HCT116 (cell line): ENCODE measurements at regions not wholly inside any gene's neighbourhood (a gene's known extent, or its start where the extent isn't known, plus 50 kb on each side); places are given as distances from the start of the nearest gene placed in this dataset.

Experiments used
- ATAC-seq: fragments of 200-7000 bp; cut with Tn5 transposase; 2 replicates; pipeline ENCODE4 v1.9.1; 2020; ENCODE audit warnings: mild to moderate bottlenecking, moderate library complexity
- BruUV-seq: library from RNA; stranded (reverse); fragments of 400-500 nt; replicated peaks from 2 replicates; lab custom pipeline; 2021; lab: Mats Ljungman, UMichigan
- CTCF ChIA-PET: fragments of 300-600 bp; sonication (Branson Sonifier 250); formaldehyde crosslinking; loops from one replicate; lab custom pipeline; 2021; ENCODE audit warnings: antibody characterized with exemption; lab: Charles Lee
- POLR2A ChIA-PET: fragments of 300-600, 350-600 bp; sonication (Branson Sonifier 250); formaldehyde crosslinking; loops from one replicate; lab custom pipeline; 2021; ENCODE audit warnings: antibody characterized with exemption; lab: Charles Lee
- RAD21 ChIA-PET, 2 experiments: fragments of 300-600 bp; sonication (Branson Sonifier 250); formaldehyde crosslinking; loops; one replicate each; lab custom pipeline; 2023; ENCODE audit warnings: low total read pairs in 2 of 2; ENCODE audit not compliant: uncharacterized antibody in 2 of 2, unreplicated experiment in 2 of 2, low non-redundant PET in 1 of 2; lab: Charles Lee
- DNase-seq: peaks from one replicate; pipeline ENCODE4 v3.0.0-alpha.2; 2010; ENCODE audit warnings: low read depth, low spot score
- H2AFZ ChIP-seq: fragments of 200-600 bp; shearing (Covaris generic), sonication (generic); 2 replicates; pipeline ENCODE4 v1.6.1; 2017; ENCODE audit warnings: low read depth, mixed run types, mixed read lengths, antibody characterized with exemption, low read length; ENCODE audit not compliant: poor library complexity, severe bottlenecking
- H3K27ac ChIP-seq: 2 replicates; pipeline ENCODE4 v1.5.1; 2012; ENCODE audit warnings: low read depth, low read length
- H3K27me3 ChIP-seq: fragments of 200-600 bp; sonication (generic); 2 replicates; pipeline ENCODE4 v1.6.1; 2016; ENCODE audit warnings: mixed run types, low read length, mixed read lengths; ENCODE audit not compliant: insufficient read depth
- H3K36me3 ChIP-seq, 2 experiments: fragments of 200-500 bp in 1 of 2; fragments of 200-600 bp in 1 of 2; sonication (Bioruptor generic) in 1 of 2; sonication (generic) in 1 of 2; 2 replicates each; pipeline versions ENCODE4 v1.5.1 to v1.6.1; 2014 to 2016; ENCODE audit warnings: low read length in 2 of 2, inconsistent platforms in 1 of 2, mixed read lengths in 1 of 2, mixed run types in 1 of 2; ENCODE audit not compliant: insufficient read depth in 2 of 2, control insufficient read depth in 1 of 2
- H3K4me1 ChIP-seq, 2 experiments: fragments of 200-600 bp in 1 of 2; sonication (generic) in 1 of 2; 2 replicates each; pipeline versions ENCODE4 v1.5.1 to v1.6.1; 2012 to 2017; ENCODE audit warnings: low read length in 2 of 2, inconsistent platforms in 1 of 2, mild to moderate bottlenecking in 1 of 2, mixed read lengths in 1 of 2, mixed run types in 1 of 2, moderate library complexity in 1 of 2; ENCODE audit not compliant: insufficient read depth in 2 of 2, control insufficient read depth in 1 of 2
- H3K4me2 ChIP-seq: fragments of 200-600 bp; sonication (generic); 2 replicates; pipeline ENCODE4 v1.6.1; 2017; ENCODE audit warnings: mixed run types, low read length, mixed read lengths
- H3K4me3 ChIP-seq, 2 experiments: fragments of 200-600 bp in 1 of 2; sonication (generic) in 1 of 2; replicated peaks in 1 of 2; 2 replicates each; pipeline ENCODE4 v1.5.1; 2011 to 2016; ENCODE audit warnings: low read length in 2 of 2, control low read depth in 1 of 2, low read depth in 1 of 2, mild to moderate bottlenecking in 1 of 2, mixed read lengths in 1 of 2, mixed run types in 1 of 2
- H3K79me2 ChIP-seq: fragments of 200-600 bp; sonication (generic); 2 replicates; pipeline ENCODE4 v1.6.1; 2017; ENCODE audit warnings: mild to moderate bottlenecking, mixed run types, low read length, moderate library complexity, mixed read lengths; ENCODE audit not compliant: insufficient read depth
- H3K9ac ChIP-seq: fragments of 200-600 bp; sonication (generic); 2 replicates; pipeline ENCODE4 v1.6.1; 2016; ENCODE audit warnings: low read length, mixed read lengths
- H3K9me2 ChIP-seq: fragments of 200-600 bp; sonication (generic), shearing (Covaris generic); 2 replicates; pipeline ENCODE4 v1.6.1; 2017; ENCODE audit warnings: mixed run types, mild to moderate bottlenecking, moderate library complexity; ENCODE audit not compliant: insufficient read depth
- H3K9me3 ChIP-seq, 2 experiments: fragments of 200-500 bp in 1 of 2; fragments of 200-600 bp in 1 of 2; sonication (Bioruptor generic) in 1 of 2; sonication (generic) in 1 of 2; 2 replicates each; pipeline ENCODE4 v1.6.1; 2014 to 2017; ENCODE audit warnings: low read length in 2 of 2, mixed read lengths in 2 of 2, inconsistent platforms in 1 of 2, low read depth in 1 of 2, mild to moderate bottlenecking in 1 of 2, mixed run types in 1 of 2, moderate library complexity in 1 of 2; ENCODE audit not compliant: control insufficient read depth in 1 of 2, insufficient read depth in 1 of 2
- H4K20me1 ChIP-seq: fragments of 200-600 bp; sonication (generic), shearing (Covaris generic); 2 replicates; pipeline ENCODE4 v1.6.1; 2017; ENCODE audit warnings: mixed run types, mild to moderate bottlenecking, moderate library complexity; ENCODE audit not compliant: insufficient read depth
- CTCF ChIP-seq, 3 experiments: fragments of 200-600 bp in 1 of 3; sonication (generic) in 1 of 3; IDR thresholded peaks in 2 of 3; conservative IDR thresholded peaks in 1 of 3; 2 replicates each; pipeline ENCODE4 v1.5.1; 2012 to 2017; ENCODE audit warnings: low read depth in 2 of 3, low read length in 2 of 3, antibody characterized with exemption in 1 of 3, borderline replicate concordance in 1 of 3, control low read depth in 1 of 3, mild to moderate bottlenecking in 1 of 3, mixed read lengths in 1 of 3, mixed run types in 1 of 3, moderate library complexity in 1 of 3; ENCODE audit not compliant: insufficient read depth in 1 of 3
- EGR1 ChIP-seq: IDR thresholded peaks from 2 replicates; pipeline ENCODE4 v1.6.1; 2012; ENCODE audit warnings: low read depth
- ELF1 ChIP-seq: IDR thresholded peaks from 2 replicates; pipeline ENCODE4 v1.6.1; 2012; ENCODE audit warnings: low read depth, borderline replicate concordance
- EZH2 ChIP-seq: fragments of 200-600 bp; sonication (generic); IDR thresholded peaks from 2 replicates; pipeline ENCODE4 v1.6.1; 2017; ENCODE audit warnings: antibody characterized with exemption, mixed run types
- MAX ChIP-seq: IDR thresholded peaks from 2 replicates; pipeline ENCODE4 v1.6.1; 2012
- POLR2A ChIP-seq: IDR thresholded peaks from 2 replicates; pipeline ENCODE4 v1.7.0; 2011; ENCODE audit warnings: borderline replicate concordance; ENCODE audit not compliant: insufficient read depth, insufficient read length; ENCODE audit errors: extremely low read depth
- POLR2AphosphoS5 ChIP-seq: IDR thresholded peaks from 2 replicates; pipeline ENCODE4 v1.6.1; 2011; ENCODE audit warnings: mild to moderate bottlenecking, low read depth, low read length, moderate library complexity
- SIN3A ChIP-seq: IDR thresholded peaks from 2 replicates; pipeline ENCODE4 v1.6.1; 2012; ENCODE audit warnings: low read depth
- SRF ChIP-seq: IDR thresholded peaks from 2 replicates; pipeline ENCODE4 v1.6.1; 2012; ENCODE audit warnings: low read depth
- TCF7L2 ChIP-seq: IDR thresholded peaks from 2 replicates; pipeline ENCODE4 v1.7.0; 2011; ENCODE audit warnings: borderline replicate concordance, inconsistent platforms; ENCODE audit not compliant: insufficient read depth, insufficient read length; ENCODE audit errors: extremely low read depth
- ZBTB33 ChIP-seq: IDR thresholded peaks from 2 replicates; pipeline ENCODE4 v1.6.1; 2011; ENCODE audit warnings: mild to moderate bottlenecking, low read length, moderate library complexity; ENCODE audit not compliant: insufficient replicate concordance; ENCODE audit errors: extremely low read depth
- ZNF274 ChIP-seq: fragments of 200-500 bp; sonication (Bioruptor generic); IDR thresholded peaks from 2 replicates; pipeline ENCODE4 v1.6.1; 2014; ENCODE audit warnings: mild to moderate bottlenecking, low read depth, low read length, inconsistent platforms
- intact Hi-C: fragments of 100-400 bp; cut with micrococcal nuclease; formaldehyde crosslinking; loops from 2 replicates; pipeline ENCODE4 v1.10.0; 2022

- TF ChIP-seq ZBTB33 (no peak), SIN3A (no peak)
Observed at GRCh38 chr2:136423516-136423996, 305.6 kb upstream of the CXCR4 start (continued).

GRCh38 chr2:136422512-136422911 is 304.6 kb upstream of the CXCR4 start:
- CTCF ChIA-PET: no interaction called here
- ATAC-seq: no peak
- H3K4me1 ChIP-seq: peaks cover 0 to 9% of the 10 kb centered on the region in 2 experiments; a peak in 1 of 4 replicates
- POLR2A ChIA-PET: no interaction called here
- RAD21 ChIA-PET: no interaction called here
- H2AFZ ChIP-seq: no peak overlapping the region
- H3K9me3 ChIP-seq: no peaks in the 10 kb centered on the region
- H4K20me1 ChIP-seq: no peaks in the 10 kb centered on the region
- H3K27ac ChIP-seq: no peak overlapping the region
- intact Hi-C loops: loop anchor here (5.0 to 10.0 kb wide), 2 partner anchors 315 to 1252 kb away; no protein-coding TSS in a partner anchor
- no peaks in the 10 kb centered on the region for H3K36me3 ChIP-seq
- peaks cover 42% of the 10 kb centered on the region for H3K27me3 ChIP-seq
- DNase-seq: no peak
- no peak overlapping the region for H3K9ac ChIP-seq
- TF ChIP-seq ZNF274: no peak
- no peak for TF ChIP-seq TCF7L2
- TF ChIP-seq ELF1: no peak
- no peak for TF ChIP-seq POLR2A
- TF ChIP-seq CTCF (IDR thresholded peaks at IDR 0.05 in 2 of 3, conservative IDR thresholded peaks at IDR 0.05 in 1 of 3; ENCODE audit: borderline replicate concordance in 1 of 3, insufficient read depth in 1 of 3, low read depth in 2 of 3, low read length in 2 of 3): no peak
- TF ChIP-seq SIN3A: no peak
- no peak for TF ChIP-seq SRF
- TF ChIP-seq MAX: no peak
- no peak for TF ChIP-seq EGR1
- TF ChIP-seq EZH2: no peak
- no peak for TF ChIP-seq POLR2AphosphoS5
- no TSS peak for BruUV-seq
- no peak overlapping the region for H3K4me2 ChIP-seq
- H3K79me2 ChIP-seq: no peaks in the 10 kb centered on the region
- no peak overlapping the region for H3K4me3 ChIP-seq
- H3K9me2 ChIP-seq: no peaks in the 10 kb centered on the region
